ENCODE measurements at regions not wholly inside any gene's neighbourhood (a gene's known extent, or its start where the extent isn't known, plus 50 kb on each side); places are given as distances from the start of the nearest gene placed in this dataset.

DNA sequence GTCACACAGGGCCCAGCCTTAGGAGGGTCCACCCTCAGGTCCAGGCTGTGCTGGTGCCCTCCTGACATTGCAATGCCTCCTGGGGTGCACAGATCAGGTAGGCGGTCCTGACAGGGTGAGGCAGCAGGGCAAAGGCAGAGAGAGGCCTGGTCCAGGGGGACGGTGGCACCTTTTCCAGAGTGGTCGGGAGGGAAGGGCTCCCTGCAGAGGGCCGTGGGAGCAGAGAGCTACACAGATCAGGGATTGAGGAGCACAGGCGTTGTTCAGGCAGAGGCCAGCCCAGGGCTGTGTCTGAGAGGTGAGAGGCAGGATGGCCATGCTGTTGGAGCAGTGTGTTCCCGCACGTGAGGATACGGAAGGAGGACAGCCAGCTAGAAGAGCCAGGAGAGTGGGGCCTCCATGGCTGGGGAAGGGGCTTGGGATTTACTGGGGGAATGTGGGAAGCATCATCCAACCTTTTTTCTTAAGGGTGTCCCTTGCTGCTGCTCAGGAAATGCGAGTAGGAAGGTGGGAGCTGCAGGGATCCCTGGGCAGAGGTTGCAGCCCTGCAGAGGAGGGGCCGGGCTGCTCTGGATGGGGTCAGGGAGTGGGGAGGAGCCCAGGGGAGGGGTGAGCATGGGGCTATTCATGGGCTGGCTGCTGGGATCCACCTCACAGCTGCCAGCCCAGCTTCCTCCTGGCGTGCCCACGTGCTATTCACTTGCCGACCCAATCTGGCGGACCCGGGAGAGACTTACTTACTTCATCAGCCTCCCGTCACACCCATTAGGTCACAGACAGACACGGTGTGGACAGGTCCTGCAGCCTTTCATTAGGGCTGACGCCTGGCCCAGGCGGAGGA, 1516.4 kb downstream of the TBC1D22A start:
- TF ChIP-seq CTCF (IDR thresholded peaks at IDR 0.05; ENCODE audit: low read depth, low read length) (no peak), POLR2A (IDR thresholded peaks at IDR 0.05; ENCODE audit: extremely low read depth, insufficient read length) (no peak), MYC (IDR thresholded peaks at IDR 0.05; ENCODE audit: low read depth, low read length) (no peak)

Data from NB4 (cell line).